ENCODE measurements at regions not wholly inside any gene's neighbourhood (a gene's known extent, or its start where the extent isn't known, plus 50 kb on each side); places are given as distances from the start of the nearest gene placed in this dataset.

DNA sequence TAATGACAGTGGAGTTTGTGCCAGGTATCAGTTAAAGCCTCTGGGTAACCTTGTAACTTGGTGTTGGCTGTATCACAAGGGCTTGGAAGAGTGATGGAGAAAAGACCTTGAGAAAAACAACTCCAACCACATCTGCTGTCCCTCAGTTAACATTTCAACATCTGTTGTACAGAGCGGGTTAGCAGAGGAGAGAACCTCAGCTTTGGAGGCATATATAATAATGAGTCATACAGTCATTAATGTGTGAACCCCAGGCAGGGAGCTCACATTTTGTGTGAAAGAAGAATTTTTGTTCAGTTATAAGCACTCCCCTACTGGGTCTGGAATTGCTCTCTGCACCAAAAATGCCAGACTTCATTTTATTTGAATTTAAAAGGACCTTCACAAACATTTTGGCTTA is 439.5 kb downstream of the PDCD6IP start:
- TF ChIP-seq POLR2A (IDR thresholded peaks at IDR 0.05): no peak
- TF ChIP-seq, protein P1, sequence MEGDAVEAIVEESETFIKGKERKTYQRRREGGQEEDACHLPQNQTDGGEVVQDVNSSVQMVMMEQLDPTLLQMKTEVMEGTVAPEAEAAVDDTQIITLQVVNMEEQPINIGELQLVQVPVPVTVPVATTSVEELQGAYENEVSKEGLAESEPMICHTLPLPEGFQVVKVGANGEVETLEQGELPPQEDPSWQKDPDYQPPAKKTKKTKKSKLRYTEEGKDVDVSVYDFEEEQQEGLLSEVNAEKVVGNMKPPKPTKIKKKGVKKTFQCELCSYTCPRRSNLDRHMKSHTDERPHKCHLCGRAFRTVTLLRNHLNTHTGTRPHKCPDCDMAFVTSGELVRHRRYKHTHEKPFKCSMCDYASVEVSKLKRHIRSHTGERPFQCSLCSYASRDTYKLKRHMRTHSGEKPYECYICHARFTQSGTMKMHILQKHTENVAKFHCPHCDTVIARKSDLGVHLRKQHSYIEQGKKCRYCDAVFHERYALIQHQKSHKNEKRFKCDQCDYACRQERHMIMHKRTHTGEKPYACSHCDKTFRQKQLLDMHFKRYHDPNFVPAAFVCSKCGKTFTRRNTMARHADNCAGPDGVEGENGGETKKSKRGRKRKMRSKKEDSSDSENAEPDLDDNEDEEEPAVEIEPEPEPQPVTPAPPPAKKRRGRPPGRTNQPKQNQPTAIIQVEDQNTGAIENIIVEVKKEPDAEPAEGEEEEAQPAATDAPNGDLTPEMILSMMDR (IDR thresholded peaks at IDR 0.05): no peak
